ENCODE measurements at regions not wholly inside any gene's neighbourhood (a gene's known extent, or its start where the extent isn't known, plus 50 kb on each side); places are given as distances from the start of the nearest gene placed in this dataset.
"Not testable (repeated sequence)": the region's sequence is repeated elsewhere in the genome, so short reads cannot be mapped to it uniquely, and the experiment has no call there.

DNA sequence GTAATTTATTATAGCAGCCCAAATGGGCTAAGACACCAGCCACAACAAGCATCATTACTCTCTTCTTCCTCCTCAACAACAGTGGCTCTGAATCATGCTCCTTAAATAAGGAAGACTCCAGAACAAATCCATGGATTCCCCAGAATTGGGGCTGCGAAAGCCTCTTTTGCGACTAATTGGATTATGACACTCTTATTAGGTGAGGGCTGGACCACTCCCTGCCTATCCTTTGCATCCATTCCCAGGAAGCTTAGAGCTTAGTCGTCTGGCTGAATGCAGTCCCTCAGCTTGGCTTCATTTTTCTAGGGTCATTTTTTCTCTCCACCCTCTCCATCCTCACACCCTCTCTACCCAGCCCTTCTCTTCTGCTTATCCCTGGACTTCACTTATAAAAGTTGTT lies 227.7 kb downstream of the ZNF621 start:
- H3K27ac ChIP-seq (ENCODE audit: low read depth, low read length) = no peak overlapping the region
- H3K4me3 ChIP-seq (ENCODE audit: low read depth, low read length) = no peak overlapping the region
- H3K36me3 ChIP-seq (ENCODE audit: control insufficient read depth, insufficient read depth, low read length) = no peaks in the 10 kb centered on the region
- no peak overlapping the region for H3K9ac ChIP-seq (ENCODE audit: low read depth, low read length)
- no peaks in the 10 kb centered on the region for H3K27me3 ChIP-seq (ENCODE audit: control insufficient read depth, insufficient read depth, low read length)
- H3K4me1 ChIP-seq (ENCODE audit: control insufficient read depth, insufficient read depth, low read length) = no peaks in the 10 kb centered on the region
- H3K9me3 ChIP-seq (ENCODE audit: control insufficient read depth, insufficient read depth, low read length) = no peaks in the 10 kb centered on the region

DNA sequence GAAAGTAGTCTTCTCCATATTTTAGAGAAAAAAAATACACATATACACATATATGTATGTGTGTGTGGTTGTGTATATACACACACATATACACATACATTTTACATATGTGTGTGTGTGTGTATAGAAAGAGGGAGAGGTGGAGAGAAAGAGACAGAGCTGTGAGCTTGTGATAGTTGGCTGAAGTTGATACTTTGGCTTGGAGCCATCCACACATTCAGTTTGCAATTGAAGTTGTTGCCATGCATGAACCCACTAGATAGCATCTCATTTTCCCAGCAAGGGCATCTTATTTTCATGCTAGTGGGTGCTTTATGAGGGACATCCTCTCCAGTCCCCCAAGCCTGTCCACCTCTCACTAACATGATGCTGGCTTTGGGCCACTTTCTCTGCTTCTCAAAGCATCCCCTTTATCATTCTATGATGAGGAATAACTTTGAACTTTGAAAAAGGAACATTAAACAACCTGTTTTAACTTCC lies 228.6 kb downstream of the ZNF621 start:
- Histone ChIP-seq H3K9ac (ENCODE audit: low read depth, low read length) (no peak overlapping the region), H3K27ac (ENCODE audit: low read depth, low read length) (no peak overlapping the region), H3K27me3 (ENCODE audit: control insufficient read depth, insufficient read depth, low read length) (no peaks in the 10 kb centered on the region), H3K4me3 (ENCODE audit: low read depth, low read length) (no peak overlapping the region), H3K4me1 (ENCODE audit: control insufficient read depth, insufficient read depth, low read length) (no peaks in the 10 kb centered on the region), H3K9me3 (ENCODE audit: control insufficient read depth, insufficient read depth, low read length) (no peaks in the 10 kb centered on the region), H3K36me3 (ENCODE audit: control insufficient read depth, insufficient read depth, low read length) (no peaks in the 10 kb centered on the region)

DNA sequence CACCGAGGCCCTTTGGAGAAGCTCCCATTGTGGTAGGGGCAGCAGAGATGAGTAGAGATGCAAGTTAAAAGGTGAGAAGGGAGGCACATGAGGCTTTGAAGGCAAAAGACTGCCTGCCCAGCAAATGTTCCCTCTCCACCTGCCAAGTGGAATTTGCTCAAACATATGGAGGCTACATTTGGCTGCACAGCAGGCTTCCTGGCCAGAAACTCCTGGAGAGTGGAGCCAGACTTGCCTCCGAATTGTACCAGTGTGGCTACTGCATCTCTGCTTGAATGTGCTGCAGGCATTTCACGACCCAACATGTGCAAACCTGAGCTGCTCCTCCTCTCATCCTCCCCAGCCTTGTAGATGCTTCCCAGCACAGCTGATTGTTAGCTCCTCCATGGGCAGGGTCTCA lies 229.2 kb downstream of the ZNF621 start:
- no peaks in the 10 kb centered on the region for H3K9me3 ChIP-seq (ENCODE audit: control insufficient read depth, insufficient read depth, low read length)
- no peaks in the 10 kb centered on the region for H3K27me3 ChIP-seq (ENCODE audit: control insufficient read depth, insufficient read depth, low read length)
- no peaks in the 10 kb centered on the region for H3K36me3 ChIP-seq (ENCODE audit: control insufficient read depth, insufficient read depth, low read length)
- no peak overlapping the region for H3K4me3 ChIP-seq (ENCODE audit: low read depth, low read length)
- no peak overlapping the region for H3K27ac ChIP-seq (ENCODE audit: low read depth, low read length)
- H3K4me1 ChIP-seq (ENCODE audit: control insufficient read depth, insufficient read depth, low read length) = no peaks in the 10 kb centered on the region
- no peak overlapping the region for H3K9ac ChIP-seq (ENCODE audit: low read depth, low read length)

DNA sequence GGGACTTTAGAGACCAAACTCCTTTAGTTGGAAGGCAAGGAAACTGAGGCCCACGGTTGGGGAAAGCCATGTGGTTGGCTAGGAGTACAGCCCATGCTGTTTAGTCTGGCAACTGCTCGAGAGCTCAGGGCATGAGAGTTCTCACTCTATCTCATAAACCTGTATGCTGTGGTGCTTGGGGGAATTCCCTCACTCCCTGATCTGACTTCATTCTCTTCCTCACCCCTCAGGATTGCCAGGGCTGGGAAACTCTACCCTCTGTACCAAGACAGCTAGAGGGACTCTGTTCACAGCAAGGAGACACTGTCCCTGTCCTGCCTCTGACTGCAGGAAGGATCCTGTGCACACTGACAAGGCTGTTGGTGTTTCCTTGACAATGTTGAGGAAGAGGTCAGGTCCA lies 230.2 kb downstream of the ZNF621 start:
- no peak overlapping the region for H3K27ac ChIP-seq (ENCODE audit: low read depth, low read length)
- no peaks in the 10 kb centered on the region for H3K4me1 ChIP-seq (ENCODE audit: control insufficient read depth, insufficient read depth, low read length)
- no peaks in the 10 kb centered on the region for H3K9me3 ChIP-seq (ENCODE audit: control insufficient read depth, insufficient read depth, low read length)
- no peak overlapping the region for H3K4me3 ChIP-seq (ENCODE audit: low read depth, low read length)
- H3K36me3 ChIP-seq (ENCODE audit: control insufficient read depth, insufficient read depth, low read length) = no peaks in the 10 kb centered on the region
- H3K9ac ChIP-seq (ENCODE audit: low read depth, low read length) = no peak overlapping the region
- H3K27me3 ChIP-seq (ENCODE audit: control insufficient read depth, insufficient read depth, low read length) = no peaks in the 10 kb centered on the region

DNA sequence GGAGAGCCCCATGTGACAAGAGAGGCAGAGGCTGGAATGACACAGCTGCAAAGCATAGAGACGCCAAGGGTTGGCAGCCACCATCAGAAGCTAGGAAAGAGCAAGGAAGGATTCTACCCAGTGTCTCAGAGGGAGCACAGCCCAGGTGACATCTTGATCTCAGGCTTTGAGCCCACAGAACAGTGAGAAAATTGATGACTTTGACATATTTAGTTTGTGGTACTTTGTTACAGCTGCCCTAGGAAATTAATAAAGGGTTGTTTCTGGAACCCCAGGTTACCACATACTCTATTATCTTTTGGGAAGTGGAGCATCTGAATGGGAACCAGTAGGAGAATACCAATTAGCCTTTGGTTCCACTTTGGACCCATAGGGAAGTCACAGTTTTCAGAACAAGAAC lies 231.7 kb downstream of the ZNF621 start:
- no peaks in the 10 kb centered on the region for H3K4me1 ChIP-seq (ENCODE audit: control insufficient read depth, insufficient read depth, low read length)
- no peaks in the 10 kb centered on the region for H3K27me3 ChIP-seq (ENCODE audit: control insufficient read depth, insufficient read depth, low read length)
- H3K9me3 ChIP-seq (ENCODE audit: control insufficient read depth, insufficient read depth, low read length) = no peaks in the 10 kb centered on the region
- no peak overlapping the region for H3K4me3 ChIP-seq (ENCODE audit: low read depth, low read length)
- no peak overlapping the region for H3K27ac ChIP-seq (ENCODE audit: low read depth, low read length)
- no peaks in the 10 kb centered on the region for H3K36me3 ChIP-seq (ENCODE audit: control insufficient read depth, insufficient read depth, low read length)
- no peak overlapping the region for H3K9ac ChIP-seq (ENCODE audit: low read depth, low read length)

DNA sequence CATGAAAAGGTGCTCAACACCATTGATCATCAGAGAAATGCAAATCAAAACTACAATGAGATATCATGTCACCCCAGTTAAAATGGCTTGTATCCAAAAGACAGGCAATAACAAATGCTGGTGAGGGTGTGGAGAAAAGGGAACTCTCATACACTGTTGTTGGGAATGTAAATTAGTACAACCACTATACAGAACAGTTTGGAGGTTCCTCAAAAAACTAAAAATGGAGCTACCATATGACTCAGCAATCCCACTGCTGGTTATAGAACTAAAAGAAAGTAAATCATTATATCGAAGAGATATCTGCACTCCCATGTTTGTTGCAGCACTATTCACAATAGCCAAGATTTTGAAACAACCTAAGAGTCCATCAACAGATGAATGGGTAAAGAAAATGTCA lies 238.0 kb downstream of the ZNF621 start:
- H3K4me3 ChIP-seq (ENCODE audit: low read depth, low read length); H3K4me1 ChIP-seq (ENCODE audit: control insufficient read depth, insufficient read depth, low read length); H3K9ac ChIP-seq (ENCODE audit: low read depth, low read length); H3K36me3 ChIP-seq (ENCODE audit: control insufficient read depth, insufficient read depth, low read length); H3K9me3 ChIP-seq (ENCODE audit: control insufficient read depth, insufficient read depth, low read length); H3K27ac ChIP-seq (ENCODE audit: low read depth, low read length); H3K27me3 ChIP-seq (ENCODE audit: control insufficient read depth, insufficient read depth, low read length): not testable (repeated sequence)

DNA sequence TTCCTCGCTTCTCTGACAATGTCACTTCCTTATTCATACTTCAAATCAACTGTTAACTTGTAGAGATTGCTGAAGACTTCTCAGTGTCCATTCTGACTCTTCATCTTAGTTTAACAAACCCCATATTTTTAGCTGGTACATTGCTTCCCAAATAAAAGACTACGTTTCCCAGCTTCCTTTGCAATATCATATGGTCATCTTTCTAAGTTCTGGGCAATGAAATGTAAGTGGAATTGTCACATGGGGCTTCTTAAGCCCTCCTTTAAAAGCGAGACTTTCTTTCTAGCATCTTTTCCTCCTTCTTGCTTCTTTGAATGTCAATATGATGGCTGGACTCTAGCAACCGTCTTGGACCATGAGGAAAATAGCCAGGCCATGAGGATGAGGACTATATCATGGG lies 239.0 kb downstream of the ZNF621 start:
- Histone ChIP-seq H3K36me3 (ENCODE audit: control insufficient read depth, insufficient read depth, low read length) (no peaks in the 10 kb centered on the region), H3K27ac (ENCODE audit: low read depth, low read length) (no peak overlapping the region), H3K9me3 (ENCODE audit: control insufficient read depth, insufficient read depth, low read length) (no peaks in the 10 kb centered on the region), H3K4me1 (ENCODE audit: control insufficient read depth, insufficient read depth, low read length) (no peaks in the 10 kb centered on the region), H3K27me3 (ENCODE audit: control insufficient read depth, insufficient read depth, low read length) (no peaks in the 10 kb centered on the region), H3K4me3 (ENCODE audit: low read depth, low read length) (no peak overlapping the region), H3K9ac (ENCODE audit: low read depth, low read length) (no peak overlapping the region)

DNA sequence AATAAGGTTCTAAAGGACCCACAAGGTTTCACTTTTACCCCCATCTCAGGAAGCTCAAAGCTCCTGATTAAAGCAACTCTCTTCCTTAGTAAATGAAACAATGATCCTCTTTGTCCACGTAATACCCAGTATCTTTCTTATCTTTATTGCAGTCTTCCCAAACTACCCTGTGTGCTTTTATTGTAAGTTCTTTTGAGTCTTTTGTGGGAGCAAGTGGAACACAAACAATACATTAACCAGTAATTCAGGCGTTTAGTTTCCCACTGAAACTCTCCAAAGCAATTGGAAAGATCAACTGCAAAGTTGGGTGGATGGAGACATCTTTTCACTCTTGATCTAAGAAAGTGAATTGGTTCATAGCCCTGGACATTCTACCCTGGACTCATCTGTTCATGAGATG lies 240.0 kb downstream of the ZNF621 start:
- Histone ChIP-seq H3K4me1 (ENCODE audit: control insufficient read depth, insufficient read depth, low read length) (no peaks in the 10 kb centered on the region), H3K9ac (ENCODE audit: low read depth, low read length) (no peak overlapping the region), H3K36me3 (ENCODE audit: control insufficient read depth, insufficient read depth, low read length) (no peaks in the 10 kb centered on the region), H3K27ac (ENCODE audit: low read depth, low read length) (no peak overlapping the region), H3K4me3 (ENCODE audit: low read depth, low read length) (no peak overlapping the region), H3K9me3 (ENCODE audit: control insufficient read depth, insufficient read depth, low read length) (no peaks in the 10 kb centered on the region), H3K27me3 (ENCODE audit: control insufficient read depth, insufficient read depth, low read length) (no peaks in the 10 kb centered on the region)

DNA sequence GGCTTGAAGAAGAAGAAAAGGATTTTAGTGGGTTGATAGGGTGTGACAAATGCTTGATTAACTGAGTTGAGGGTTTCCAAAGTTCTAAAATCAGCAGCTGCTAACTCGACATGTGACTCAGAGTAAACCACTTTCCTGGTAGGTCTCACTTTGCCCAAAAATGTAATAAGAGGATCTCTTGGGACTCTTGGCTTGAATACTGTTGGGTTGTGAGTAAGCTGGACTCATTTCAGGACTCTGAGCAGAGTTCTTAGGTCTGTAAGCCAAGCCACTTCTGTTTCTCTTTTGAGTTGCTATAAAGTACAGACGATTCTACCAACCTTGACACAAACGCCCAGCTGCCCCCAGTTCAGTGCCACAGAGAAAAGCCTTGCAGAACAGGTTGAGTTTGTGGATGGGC lies 241.1 kb downstream of the ZNF621 start:
- Histone ChIP-seq H3K9me3 (ENCODE audit: control insufficient read depth, insufficient read depth, low read length) (no peaks in the 10 kb centered on the region), H3K27ac (ENCODE audit: low read depth, low read length) (no peak overlapping the region), H3K4me1 (ENCODE audit: control insufficient read depth, insufficient read depth, low read length) (no peaks in the 10 kb centered on the region), H3K4me3 (ENCODE audit: low read depth, low read length) (no peak overlapping the region), H3K27me3 (ENCODE audit: control insufficient read depth, insufficient read depth, low read length) (no peaks in the 10 kb centered on the region), H3K36me3 (ENCODE audit: control insufficient read depth, insufficient read depth, low read length) (no peaks in the 10 kb centered on the region), H3K9ac (ENCODE audit: low read depth, low read length) (no peak overlapping the region)

DNA sequence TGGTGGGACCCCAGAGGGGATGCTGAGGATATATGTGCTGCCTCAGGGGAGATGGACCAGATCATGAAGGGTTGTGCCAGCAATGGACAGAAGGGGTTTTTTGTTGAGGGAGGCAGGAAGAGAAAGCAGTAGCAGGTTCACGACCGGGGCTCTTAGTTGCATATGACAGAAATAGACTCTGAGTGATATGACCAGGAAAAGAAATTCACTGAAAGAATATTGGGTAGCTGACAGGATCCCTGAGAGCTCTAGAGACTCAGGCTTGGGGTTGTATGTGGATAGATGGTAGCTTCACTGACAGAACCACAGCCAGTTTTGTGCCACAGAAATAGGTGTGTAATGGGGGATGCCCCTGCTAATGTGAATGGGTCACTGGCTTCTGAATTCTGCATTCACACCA lies 241.6 kb downstream of the ZNF621 start:
- Histone ChIP-seq H3K4me1 (ENCODE audit: control insufficient read depth, insufficient read depth, low read length) (no peaks in the 10 kb centered on the region), H3K4me3 (ENCODE audit: low read depth, low read length) (no peak overlapping the region), H3K27me3 (ENCODE audit: control insufficient read depth, insufficient read depth, low read length) (no peaks in the 10 kb centered on the region), H3K36me3 (ENCODE audit: control insufficient read depth, insufficient read depth, low read length) (no peaks in the 10 kb centered on the region), H3K9me3 (ENCODE audit: control insufficient read depth, insufficient read depth, low read length) (no peaks in the 10 kb centered on the region), H3K9ac (ENCODE audit: low read depth, low read length) (no peak overlapping the region), H3K27ac (ENCODE audit: low read depth, low read length) (no peak overlapping the region)

DNA sequence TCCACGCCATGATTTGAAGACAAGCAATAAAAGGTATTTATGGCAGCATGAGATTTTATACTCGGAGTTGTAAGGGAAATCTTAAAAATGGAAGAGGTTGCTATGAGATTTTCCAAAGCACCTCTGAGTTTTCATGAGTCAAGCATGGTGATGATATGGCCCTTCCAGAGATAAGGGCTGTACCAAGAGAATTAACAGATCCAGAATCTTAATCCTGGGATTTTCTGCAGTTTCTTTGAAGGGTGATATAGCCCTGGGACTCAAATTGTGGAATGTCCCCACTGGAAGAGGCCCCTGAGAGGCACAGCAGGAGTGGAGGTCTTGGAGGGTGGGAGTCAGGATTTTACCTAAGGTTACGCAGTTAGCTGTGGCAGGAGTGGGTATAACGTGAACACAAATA lies 243.3 kb downstream of the ZNF621 start:
- no peak overlapping the region for H3K9ac ChIP-seq (ENCODE audit: low read depth, low read length)
- no peaks in the 10 kb centered on the region for H3K27me3 ChIP-seq (ENCODE audit: control insufficient read depth, insufficient read depth, low read length)
- no peaks in the 10 kb centered on the region for H3K9me3 ChIP-seq (ENCODE audit: control insufficient read depth, insufficient read depth, low read length)
- H3K27ac ChIP-seq (ENCODE audit: low read depth, low read length) = no peak overlapping the region
- no peaks in the 10 kb centered on the region for H3K36me3 ChIP-seq (ENCODE audit: control insufficient read depth, insufficient read depth, low read length)
- no peak overlapping the region for H3K4me3 ChIP-seq (ENCODE audit: low read depth, low read length)
- no peaks in the 10 kb centered on the region for H3K4me1 ChIP-seq (ENCODE audit: control insufficient read depth, insufficient read depth, low read length)

DNA sequence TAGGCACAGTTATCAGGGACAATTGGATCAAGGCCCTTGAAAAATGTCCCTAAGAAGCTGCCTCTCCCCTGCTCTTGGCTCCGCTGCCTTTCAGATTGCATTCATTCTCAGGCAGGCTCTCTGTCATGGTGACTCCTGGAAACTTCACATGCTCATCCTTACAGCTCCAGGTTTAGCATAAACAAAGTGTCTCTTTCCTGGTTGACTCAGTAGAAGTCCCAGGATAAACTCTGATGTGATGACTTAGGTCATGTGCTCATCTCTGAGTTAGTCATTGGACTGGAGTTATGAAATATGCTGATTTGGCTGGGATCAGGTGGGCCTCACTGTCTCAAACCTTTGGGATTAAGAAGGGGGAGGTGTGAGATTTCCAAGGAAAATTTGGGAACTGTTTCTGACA lies 243.8 kb downstream of the ZNF621 start:
- Histone ChIP-seq H3K27me3 (ENCODE audit: control insufficient read depth, insufficient read depth, low read length) (no peaks in the 10 kb centered on the region), H3K9me3 (ENCODE audit: control insufficient read depth, insufficient read depth, low read length) (no peaks in the 10 kb centered on the region), H3K27ac (ENCODE audit: low read depth, low read length) (no peak overlapping the region), H3K4me3 (ENCODE audit: low read depth, low read length) (no peak overlapping the region), H3K9ac (ENCODE audit: low read depth, low read length) (no peak overlapping the region), H3K4me1 (ENCODE audit: control insufficient read depth, insufficient read depth, low read length) (no peaks in the 10 kb centered on the region), H3K36me3 (ENCODE audit: control insufficient read depth, insufficient read depth, low read length) (no peaks in the 10 kb centered on the region)
